ENCODE measurements at regions not wholly inside any gene's neighbourhood (a gene's known extent, or its start where the extent isn't known, plus 50 kb on each side); places are given as distances from the start of the nearest gene placed in this dataset.

DNA sequence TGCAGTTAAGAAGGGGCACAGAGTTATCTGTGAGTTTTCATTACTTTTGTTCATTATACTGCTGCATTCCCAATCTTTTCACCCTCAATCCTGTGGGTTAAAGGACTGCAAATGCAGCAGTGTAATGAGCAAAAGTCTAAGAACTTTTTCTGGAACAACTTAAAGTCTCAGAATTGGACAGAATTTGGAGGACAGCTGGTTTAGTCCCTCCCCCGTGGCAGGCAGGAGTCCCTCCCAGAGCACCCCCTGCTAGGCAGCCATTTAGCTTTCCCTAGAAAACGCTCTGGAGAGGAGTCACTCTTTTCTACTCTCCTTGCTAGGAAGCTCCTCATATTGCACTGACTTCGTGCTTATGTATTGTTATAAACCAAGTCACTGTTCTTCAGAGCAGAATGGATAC is 156.3 kb upstream of the UBE2E1 start:
- Mint-ChIP-seq H3K27me3 (peaks cover 16% of the 10 kb centered on the region), H3K9me3 (peaks cover 0 to 12% (median 0%) of the 10 kb centered on the region in 7 donors), H3K27ac (no peak overlapping the region), H3K36me3 (no peaks in the 10 kb centered on the region), H3K4me1 (peaks cover 0 to 10% (median 1%) of the 10 kb centered on the region in 4 donors), H3K4me3 (no peak overlapping the region)
- H3K4me1 ChIP-seq (ENCODE audit: control insufficient read depth, insufficient read depth, low read length, poor library complexity, severe bottlenecking) = no peaks in the 10 kb centered on the region
- no peaks in the 10 kb centered on the region for H3K36me3 ChIP-seq (ENCODE audit: control insufficient read depth, insufficient read depth, low read length)
- no peaks in the 10 kb centered on the region for H3K9me3 ChIP-seq (ENCODE audit: control insufficient read depth in 2 of 2, low read length in 2 of 2)
- no peaks in the 10 kb centered on the region for H3K27me3 ChIP-seq (ENCODE audit: control insufficient read depth, insufficient read depth, low read length)
- no peak for ATAC-seq (ENCODE audit: low read depth in 2 of 2)
- no peak overlapping the region for H3K4me3 ChIP-seq (ENCODE audit: low read depth, low read length)
- no peak for DNase-seq
- H3K27ac ChIP-seq (ENCODE audit: insufficient read depth, low read length, poor library complexity, severe bottlenecking) = no peak overlapping the region

- no peak overlapping the region for H3K27ac ChIP-seq (ENCODE audit: insufficient read depth, low read length, poor library complexity, severe bottlenecking)
- no peak overlapping the region for H3K27ac Mint-ChIP-seq
Observed at GRCh38 chr3:23650371-23651140, 155.2 kb upstream of the UBE2E1 start.

DNA sequence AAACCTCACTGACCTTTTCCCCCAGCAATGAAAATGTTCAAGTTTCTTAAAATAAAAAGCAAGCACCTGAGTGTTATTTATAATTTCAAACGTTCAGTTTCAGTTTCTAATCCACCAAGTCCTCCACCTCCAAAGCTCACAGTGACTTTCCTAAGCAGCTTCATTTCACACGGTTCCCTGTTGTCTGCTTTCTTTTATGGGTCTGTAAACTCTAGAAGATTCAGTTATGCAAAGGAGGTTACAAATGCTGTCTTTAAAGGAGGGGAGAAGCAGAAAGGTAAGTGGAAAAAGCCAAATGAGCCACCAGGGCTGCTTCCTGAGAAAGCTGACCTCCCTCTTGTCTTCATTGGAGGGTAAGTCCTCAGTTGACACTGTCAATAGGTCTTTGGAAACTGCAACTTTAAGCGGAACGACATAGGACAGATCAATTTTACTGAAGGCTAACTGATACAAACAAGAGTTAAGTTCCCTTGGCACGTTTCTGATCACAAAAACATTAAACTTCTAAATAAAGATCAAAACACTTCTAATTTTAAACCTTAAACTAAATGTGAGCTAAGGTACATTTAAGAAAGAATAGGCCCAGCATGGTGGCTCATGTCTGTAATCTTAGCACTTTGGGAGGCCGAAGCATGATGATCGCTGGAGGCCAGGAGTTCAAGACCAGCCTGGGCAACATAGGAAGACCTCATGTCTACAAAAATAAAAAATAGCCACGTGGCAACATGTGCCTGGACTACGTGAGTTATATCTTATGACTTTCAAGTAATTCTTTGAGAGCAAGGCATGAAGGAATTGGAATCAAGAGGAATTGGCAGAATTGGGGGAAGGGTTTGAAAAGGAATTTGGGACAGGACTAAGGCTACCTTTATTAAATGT is 151.9 kb upstream of the UBE2E1 start:
- Mint-ChIP-seq H3K27me3 (peaks cover 3% of the 10 kb centered on the region), H3K4me1 (peaks cover 0 to 10% (median 2%) of the 10 kb centered on the region in 4 donors), H3K9me3 (peaks cover 0 to 6% (median 2%) of the 10 kb centered on the region in 7 donors), H3K36me3 (peaks cover 3% of the 10 kb centered on the region), H3K27ac (peak overlapping the region in 1 of 3 donors; percentile 71), H3K4me3 (no peak overlapping the region)
- Histone ChIP-seq H3K27ac (ENCODE audit: insufficient read depth, low read length, poor library complexity, severe bottlenecking) (no peak overlapping the region), H3K4me3 (ENCODE audit: low read depth, low read length) (no peak overlapping the region), H3K27me3 (ENCODE audit: control insufficient read depth, insufficient read depth, low read length) (no peaks in the 10 kb centered on the region), H3K36me3 (ENCODE audit: control insufficient read depth, insufficient read depth, low read length) (no peaks in the 10 kb centered on the region), H3K4me1 (ENCODE audit: control insufficient read depth, insufficient read depth, low read length, poor library complexity, severe bottlenecking) (no peaks in the 10 kb centered on the region), H3K9me3 (ENCODE audit: control insufficient read depth in 2 of 2, low read length in 2 of 2) (no peaks in the 10 kb centered on the region)
- DNase-seq (peak in 1 of 3 donors; percentile 32), ATAC-seq (ENCODE audit: low read depth in 2 of 2) (no peak)

More at GRCh38 chr3:23650371-23651140, 155.2 kb upstream of the UBE2E1 start:
- Mint-ChIP-seq H3K9me3 (peaks cover 0 to 12% (median under 1%) of the 10 kb centered on the region in 7 donors), H3K27me3 (peaks cover 12% of the 10 kb centered on the region), H3K4me1 (peaks cover 0 to 10% (median 2%) of the 10 kb centered on the region in 4 donors), H3K4me3 (no peak overlapping the region), H3K36me3 (peaks cover 3% of the 10 kb centered on the region)
- H3K4me3 ChIP-seq (ENCODE audit: low read depth, low read length) = no peak overlapping the region
- no peaks in the 10 kb centered on the region for H3K9me3 ChIP-seq (ENCODE audit: control insufficient read depth in 2 of 2, low read length in 2 of 2)
- no peaks in the 10 kb centered on the region for H3K4me1 ChIP-seq (ENCODE audit: control insufficient read depth, insufficient read depth, low read length, poor library complexity, severe bottlenecking)
- H3K36me3 ChIP-seq (ENCODE audit: control insufficient read depth, insufficient read depth, low read length) = no peaks in the 10 kb centered on the region
- H3K27me3 ChIP-seq (ENCODE audit: control insufficient read depth, insufficient read depth, low read length) = no peaks in the 10 kb centered on the region
- ATAC-seq (ENCODE audit: low read depth in 2 of 2) = no peak
- no peak for DNase-seq

- DNase-seq = peak in 1 of 3 donors; percentile 17
- H3K27me3 ChIP-seq (ENCODE audit: control insufficient read depth, insufficient read depth, low read length) = no peaks in the 10 kb centered on the region
- Mint-ChIP-seq H3K4me3 (no peak overlapping the region), H3K27ac (no peak overlapping the region), H3K27me3 (peaks cover 5% of the 10 kb centered on the region), H3K36me3 (peaks cover 3% of the 10 kb centered on the region), H3K4me1 (peaks cover 0 to 10% (median 2%) of the 10 kb centered on the region in 4 donors), H3K9me3 (peaks cover 0 to 4% (median 2%) of the 10 kb centered on the region in 7 donors)
- no peaks in the 10 kb centered on the region for H3K36me3 ChIP-seq (ENCODE audit: control insufficient read depth, insufficient read depth, low read length)
- no peak for ATAC-seq (ENCODE audit: low read depth in 2 of 2)
- H3K27ac ChIP-seq (ENCODE audit: insufficient read depth, low read length, poor library complexity, severe bottlenecking) = no peak overlapping the region
- H3K4me1 ChIP-seq (ENCODE audit: control insufficient read depth, insufficient read depth, low read length, poor library complexity, severe bottlenecking) = no peaks in the 10 kb centered on the region
- no peak overlapping the region for H3K4me3 ChIP-seq (ENCODE audit: low read depth, low read length)
- H3K9me3 ChIP-seq (ENCODE audit: control insufficient read depth in 2 of 2, low read length in 2 of 2) = no peaks in the 10 kb centered on the region
Observed at GRCh38 chr3:23654571-23654970, 151.2 kb upstream of the UBE2E1 start.

GRCh38 chr3:23655749-23656148 is 150.0 kb upstream of the UBE2E1 start:
- H3K4me1 ChIP-seq (ENCODE audit: control insufficient read depth, insufficient read depth, low read length, poor library complexity, severe bottlenecking) = no peaks in the 10 kb centered on the region
- H3K9me3 ChIP-seq (ENCODE audit: control insufficient read depth in 2 of 2, low read length in 2 of 2) = no peaks in the 10 kb centered on the region
- H3K36me3 ChIP-seq (ENCODE audit: control insufficient read depth, insufficient read depth, low read length) = no peaks in the 10 kb centered on the region
- Mint-ChIP-seq H3K9me3 (peaks cover 0 to 4% (median 2%) of the 10 kb centered on the region in 7 donors), H3K27me3 (peaks cover 6% of the 10 kb centered on the region), H3K27ac (no peak overlapping the region), H3K36me3 (peaks cover 3% of the 10 kb centered on the region), H3K4me3 (no peak overlapping the region), H3K4me1 (peaks cover 0 to 10% (median 2%) of the 10 kb centered on the region in 4 donors)
- H3K27ac ChIP-seq (ENCODE audit: insufficient read depth, low read length, poor library complexity, severe bottlenecking) = no peak overlapping the region
- H3K27me3 ChIP-seq (ENCODE audit: control insufficient read depth, insufficient read depth, low read length) = no peaks in the 10 kb centered on the region
- no peak overlapping the region for H3K4me3 ChIP-seq (ENCODE audit: low read depth, low read length)
- DNase-seq (no peak), ATAC-seq (ENCODE audit: low read depth in 2 of 2) (no peak)

DNA sequence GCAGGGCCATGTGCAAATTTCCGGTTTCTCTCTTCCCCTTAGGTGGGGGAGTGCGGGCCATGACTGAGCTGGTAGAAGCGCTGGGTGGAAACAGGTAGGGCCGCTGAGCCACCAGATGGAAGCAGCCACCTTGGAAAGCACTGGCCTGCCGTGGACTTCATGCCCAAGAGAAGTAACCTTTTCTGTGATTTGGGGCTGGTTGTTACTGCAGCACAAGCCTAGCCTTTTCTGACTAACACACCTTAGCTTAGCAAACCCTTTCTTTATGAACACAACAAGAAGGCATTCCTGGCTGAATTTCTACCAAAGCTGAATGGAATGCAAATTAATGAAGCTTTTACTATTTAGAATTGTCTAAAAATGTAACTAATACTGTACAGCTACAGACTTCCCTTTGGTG is 149.6 kb upstream of the UBE2E1 start:
- no peak overlapping the region for H3K27ac ChIP-seq (ENCODE audit: insufficient read depth, low read length, poor library complexity, severe bottlenecking)
- H3K9me3 ChIP-seq (ENCODE audit: control insufficient read depth in 2 of 2, low read length in 2 of 2) = no peaks in the 10 kb centered on the region
- H3K27me3 ChIP-seq (ENCODE audit: control insufficient read depth, insufficient read depth, low read length) = no peaks in the 10 kb centered on the region
- H3K27ac Mint-ChIP-seq = no peak overlapping the region
- no peaks in the 10 kb centered on the region for H3K4me1 ChIP-seq (ENCODE audit: control insufficient read depth, insufficient read depth, low read length, poor library complexity, severe bottlenecking)
- H3K4me1 Mint-ChIP-seq = peaks cover 0 to 10% (median 2%) of the 10 kb centered on the region in 4 donors
- peaks cover 3% of the 10 kb centered on the region for H3K36me3 Mint-ChIP-seq
- no peak overlapping the region for H3K4me3 ChIP-seq (ENCODE audit: low read depth, low read length)
- DNase-seq = no peak
- peaks cover 9% of the 10 kb centered on the region for H3K27me3 Mint-ChIP-seq
- H3K9me3 Mint-ChIP-seq = peaks cover 0 to 4% (median 2%) of the 10 kb centered on the region in 7 donors
- no peaks in the 10 kb centered on the region for H3K36me3 ChIP-seq (ENCODE audit: control insufficient read depth, insufficient read depth, low read length)
- no peak overlapping the region for H3K4me3 Mint-ChIP-seq
- no peak for ATAC-seq (ENCODE audit: low read depth in 2 of 2)

DNA sequence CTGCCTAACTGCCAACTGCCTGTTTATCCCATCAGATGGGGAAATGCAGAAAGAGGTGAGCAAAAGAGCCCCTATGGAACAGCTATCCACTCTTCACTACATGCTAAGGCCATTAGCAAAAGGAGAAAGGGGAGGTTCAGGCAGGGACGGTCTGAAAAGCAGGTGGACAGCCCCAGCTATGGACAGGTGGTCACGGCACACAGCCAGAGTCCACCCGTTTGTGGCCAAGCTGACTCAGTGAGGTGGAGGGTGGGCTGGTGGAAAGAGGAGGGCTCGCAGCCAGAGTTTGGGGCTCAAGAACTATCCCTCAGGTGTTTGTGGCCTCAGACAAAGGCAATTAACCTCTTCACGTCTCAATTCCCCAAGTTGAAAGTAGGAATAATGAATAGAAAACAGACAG is 148.9 kb upstream of the UBE2E1 start:
- no peak overlapping the region for H3K27ac ChIP-seq (ENCODE audit: insufficient read depth, low read length, poor library complexity, severe bottlenecking)
- H3K36me3 ChIP-seq (ENCODE audit: control insufficient read depth, insufficient read depth, low read length) = no peaks in the 10 kb centered on the region
- Mint-ChIP-seq H3K36me3 (peaks cover 3% of the 10 kb centered on the region), H3K4me3 (no peak overlapping the region), H3K27ac (no peak overlapping the region), H3K9me3 (peaks cover 0 to 4% (median 2%) of the 10 kb centered on the region in 7 donors), H3K27me3 (peaks cover 9% of the 10 kb centered on the region), H3K4me1 (peaks cover 0 to 10% (median 2%) of the 10 kb centered on the region in 4 donors)
- no peak overlapping the region for H3K4me3 ChIP-seq (ENCODE audit: low read depth, low read length)
- no peak for ATAC-seq (ENCODE audit: low read depth in 2 of 2)
- H3K27me3 ChIP-seq (ENCODE audit: control insufficient read depth, insufficient read depth, low read length) = no peaks in the 10 kb centered on the region
- no peaks in the 10 kb centered on the region for H3K4me1 ChIP-seq (ENCODE audit: control insufficient read depth, insufficient read depth, low read length, poor library complexity, severe bottlenecking)
- H3K9me3 ChIP-seq (ENCODE audit: control insufficient read depth in 2 of 2, low read length in 2 of 2) = no peaks in the 10 kb centered on the region
- no peak for DNase-seq
